ENCODE measurements at regions not wholly inside any gene's neighbourhood (a gene's known extent, or its start where the extent isn't known, plus 50 kb on each side); places are given as distances from the start of the nearest gene placed in this dataset.

GRCh38 chr6:103236923-103237322 is 1622.8 kb downstream of the HACE1 start:
- Mint-ChIP-seq H3K4me3 (no peak overlapping the region), H3K4me1 (0 out of 2 replicates have a peak, but pooled peaks cover 4% of the 10 kb centered on the region), H3K27me3 (ENCODE audit: low read depth) (no peaks in the 10 kb centered on the region), H3K36me3 (no peaks in the 10 kb centered on the region), H3K27ac (no peak overlapping the region), H3K9me3 (peaks cover 11% of the 10 kb centered on the region; the same call in 1 of the 2 replicates)
- DNase-seq (ENCODE audit: low spot score) (no peak), ATAC-seq (no peak)
- TF ChIP-seq GABPB1 (CRISPR knock-in tag; IDR thresholded peaks at IDR 0.05) (no peak), ELF4 (CRISPR knock-in tag; IDR thresholded peaks at IDR 0.05; ENCODE audit: low read depth) (no peak), SP1 (CRISPR knock-in tag; conservative IDR thresholded peaks at IDR 0.05) (no peak), GTF2I (CRISPR knock-in tag; conservative IDR thresholded peaks at IDR 0.05) (no peak), FOXK1 (CRISPR knock-in tag; IDR thresholded peaks at IDR 0.05) (no peak), ERG (CRISPR knock-in tag; IDR thresholded peaks at IDR 0.05) (no peak)
- CTCF ChIA-PET, result no interaction called here
- POLR2A ChIA-PET, result no interaction called here

DNA sequence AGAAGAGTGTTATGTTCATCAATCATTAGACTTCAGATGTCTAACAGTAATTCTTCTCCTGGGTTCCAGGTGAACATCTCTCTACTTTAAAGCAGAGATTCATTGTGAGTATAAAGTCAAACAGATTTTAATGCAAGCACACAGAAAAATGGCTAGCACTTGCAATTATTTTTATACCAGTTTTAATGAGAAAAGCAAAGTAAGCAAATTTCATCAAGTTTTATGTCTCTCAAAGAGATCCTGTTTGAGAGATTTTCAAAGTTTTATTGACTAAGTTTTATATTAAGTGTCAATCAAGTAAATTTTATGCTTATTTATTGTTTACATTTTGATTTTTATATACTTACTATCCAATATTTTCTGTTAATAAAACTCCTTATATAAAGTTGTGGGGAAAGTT is 1628.5 kb downstream of the HACE1 start:
- Mint-ChIP-seq H3K27ac (no peak overlapping the region), H3K36me3 (peaks cover 21% of the 10 kb centered on the region), H3K27me3 (ENCODE audit: low read depth) (no peaks in the 10 kb centered on the region; the same call in 1 of the 2 replicates), H3K9me3 (peaks cover 32% of the 10 kb centered on the region), H3K4me1 (no peaks in the 10 kb centered on the region), H3K4me3 (no peak overlapping the region)
- DNase-seq (ENCODE audit: low spot score) (no peak), ATAC-seq (no peak)
- ChIA-PET POLR2A (no interaction called here), CTCF (no interaction called here)
- no peak for TF ChIP-seq CBFB (CRISPR knock-in tag; IDR thresholded peaks at IDR 0.05; ENCODE audit: low read depth)
- TF ChIP-seq ZBTB43 (CRISPR knock-in tag; IDR thresholded peaks at IDR 0.05), result no peak
- no peak for TF ChIP-seq ZNF317 (CRISPR knock-in tag; IDR thresholded peaks at IDR 0.05; ENCODE audit: borderline replicate concordance, low read depth)
- no peak for TF ChIP-seq ZNF138 (CRISPR knock-in tag; conservative IDR thresholded peaks at IDR 0.05)
- TF ChIP-seq JAZF1 (CRISPR knock-in tag; IDR thresholded peaks at IDR 0.05), result no peak
- TF ChIP-seq, protein P1, sequence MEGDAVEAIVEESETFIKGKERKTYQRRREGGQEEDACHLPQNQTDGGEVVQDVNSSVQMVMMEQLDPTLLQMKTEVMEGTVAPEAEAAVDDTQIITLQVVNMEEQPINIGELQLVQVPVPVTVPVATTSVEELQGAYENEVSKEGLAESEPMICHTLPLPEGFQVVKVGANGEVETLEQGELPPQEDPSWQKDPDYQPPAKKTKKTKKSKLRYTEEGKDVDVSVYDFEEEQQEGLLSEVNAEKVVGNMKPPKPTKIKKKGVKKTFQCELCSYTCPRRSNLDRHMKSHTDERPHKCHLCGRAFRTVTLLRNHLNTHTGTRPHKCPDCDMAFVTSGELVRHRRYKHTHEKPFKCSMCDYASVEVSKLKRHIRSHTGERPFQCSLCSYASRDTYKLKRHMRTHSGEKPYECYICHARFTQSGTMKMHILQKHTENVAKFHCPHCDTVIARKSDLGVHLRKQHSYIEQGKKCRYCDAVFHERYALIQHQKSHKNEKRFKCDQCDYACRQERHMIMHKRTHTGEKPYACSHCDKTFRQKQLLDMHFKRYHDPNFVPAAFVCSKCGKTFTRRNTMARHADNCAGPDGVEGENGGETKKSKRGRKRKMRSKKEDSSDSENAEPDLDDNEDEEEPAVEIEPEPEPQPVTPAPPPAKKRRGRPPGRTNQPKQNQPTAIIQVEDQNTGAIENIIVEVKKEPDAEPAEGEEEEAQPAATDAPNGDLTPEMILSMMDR (IDR thresholded peaks at IDR 0.05), result no peak
- TF ChIP-seq ETV6 (CRISPR knock-in tag; IDR thresholded peaks at IDR 0.05), result no peak
- TF ChIP-seq PREB (CRISPR knock-in tag; IDR thresholded peaks at IDR 0.05; ENCODE audit: borderline replicate concordance), result no peak
- TF ChIP-seq ZNF281 (CRISPR knock-in tag; IDR thresholded peaks at IDR 0.05), result no peak

DNA sequence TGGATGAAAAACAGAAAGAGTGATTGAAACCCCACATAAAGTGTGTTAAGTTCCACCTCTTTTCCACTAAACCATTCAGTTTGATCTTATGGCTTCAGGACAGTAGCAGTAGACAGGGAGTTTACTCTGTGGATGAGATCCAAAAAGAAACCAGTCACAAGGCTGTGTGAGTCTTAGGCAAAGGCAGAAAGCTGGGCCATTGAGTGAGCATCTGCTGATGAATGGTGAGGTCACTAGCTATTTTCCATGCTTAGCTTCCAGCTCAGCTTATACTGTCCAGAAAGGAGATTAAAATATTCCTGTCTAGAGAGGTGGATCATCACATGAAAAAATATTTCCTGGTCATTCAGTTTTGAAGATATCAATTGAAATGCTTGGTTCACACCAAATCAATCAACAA is 1643.9 kb downstream of the HACE1 start:
- Mint-ChIP-seq H3K36me3 (no peaks in the 10 kb centered on the region), H3K4me3 (no peak overlapping the region), H3K4me1 (no peaks in the 10 kb centered on the region), H3K27ac (no peak overlapping the region), H3K9me3 (no peaks in the 10 kb centered on the region), H3K27me3 (ENCODE audit: low read depth) (no peaks in the 10 kb centered on the region)
- ChIA-PET POLR2A (no interaction called here), CTCF (no interaction called here)
- DNase-seq (ENCODE audit: low spot score), result no peak
- no peak for ATAC-seq
- TF ChIP-seq ZNF423 (CRISPR knock-in tag; IDR thresholded peaks at IDR 0.05), result no peak
- TF ChIP-seq AFF4 (CRISPR knock-in tag; IDR thresholded peaks at IDR 0.05; ENCODE audit: borderline replicate concordance), result no peak
- TF ChIP-seq ZNF317 (CRISPR knock-in tag; IDR thresholded peaks at IDR 0.05; ENCODE audit: borderline replicate concordance, low read depth), result no peak
- no peak for TF ChIP-seq KAT7 (CRISPR knock-in tag; IDR thresholded peaks at IDR 0.05; ENCODE audit: borderline replicate concordance)
- TF ChIP-seq, protein P2, sequence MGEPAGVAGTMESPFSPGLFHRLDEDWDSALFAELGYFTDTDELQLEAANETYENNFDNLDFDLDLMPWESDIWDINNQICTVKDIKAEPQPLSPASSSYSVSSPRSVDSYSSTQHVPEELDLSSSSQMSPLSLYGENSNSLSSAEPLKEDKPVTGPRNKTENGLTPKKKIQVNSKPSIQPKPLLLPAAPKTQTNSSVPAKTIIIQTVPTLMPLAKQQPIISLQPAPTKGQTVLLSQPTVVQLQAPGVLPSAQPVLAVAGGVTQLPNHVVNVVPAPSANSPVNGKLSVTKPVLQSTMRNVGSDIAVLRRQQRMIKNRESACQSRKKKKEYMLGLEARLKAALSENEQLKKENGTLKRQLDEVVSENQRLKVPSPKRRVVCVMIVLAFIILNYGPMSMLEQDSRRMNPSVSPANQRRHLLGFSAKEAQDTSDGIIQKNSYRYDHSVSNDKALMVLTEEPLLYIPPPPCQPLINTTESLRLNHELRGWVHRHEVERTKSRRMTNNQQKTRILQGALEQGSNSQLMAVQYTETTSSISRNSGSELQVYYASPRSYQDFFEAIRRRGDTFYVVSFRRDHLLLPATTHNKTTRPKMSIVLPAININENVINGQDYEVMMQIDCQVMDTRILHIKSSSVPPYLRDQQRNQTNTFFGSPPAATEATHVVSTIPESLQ (CRISPR knock-in tag; IDR thresholded peaks at IDR 0.05), result no peak

Data from WTC11 (cell line).